ENCODE measurements at regions not wholly inside any gene's neighbourhood (a gene's known extent, or its start where the extent isn't known, plus 50 kb on each side); places are given as distances from the start of the nearest gene placed in this dataset.

GRCh38 chr2:150625303-150625702 is 137.8 kb upstream of the RND3 start:
- no peak for DNase-seq (ENCODE audit: low spot score)
- TF ChIP-seq CTCF (IDR thresholded peaks at IDR 0.05; ENCODE audit: extremely low read depth, missing control alignments), result no peak

- DNase-seq (ENCODE audit: low spot score), result no peak
- TF ChIP-seq CTCF (IDR thresholded peaks at IDR 0.05; ENCODE audit: extremely low read depth, missing control alignments), result no peak
Measured at GRCh38 chr2:150624001-150624401, 136.5 kb upstream of the RND3 start.

- no peak for DNase-seq (ENCODE audit: low spot score)
- TF ChIP-seq CTCF (IDR thresholded peaks at IDR 0.05; ENCODE audit: extremely low read depth, missing control alignments), result no peak
Measured at GRCh38 chr2:150621526-150622213, 134.2 kb upstream of the RND3 start.

- no peak for TF ChIP-seq CTCF (IDR thresholded peaks at IDR 0.05; ENCODE audit: extremely low read depth, missing control alignments)
- no peak for DNase-seq (ENCODE audit: low spot score)
Measured at GRCh38 chr2:150620855-150621254, 133.4 kb upstream of the RND3 start.

- no peak for TF ChIP-seq CTCF (IDR thresholded peaks at IDR 0.05; ENCODE audit: extremely low read depth, missing control alignments)
- DNase-seq (ENCODE audit: low spot score), result no peak
Measured at GRCh38 chr2:150620416-150620815, 132.9 kb upstream of the RND3 start.

- no peak for TF ChIP-seq CTCF (IDR thresholded peaks at IDR 0.05; ENCODE audit: extremely low read depth, missing control alignments)
- no peak for DNase-seq (ENCODE audit: low spot score)
Measured at GRCh38 chr2:150619607-150620330, 132.3 kb upstream of the RND3 start.

GRCh38 chr2:150618245-150618895 is 130.9 kb upstream of the RND3 start:
- no peak for DNase-seq (ENCODE audit: low spot score)
- no peak for TF ChIP-seq CTCF (IDR thresholded peaks at IDR 0.05; ENCODE audit: extremely low read depth, missing control alignments)
